ENCODE measurements at regions not wholly inside any gene's neighbourhood (a gene's known extent, or its start where the extent isn't known, plus 50 kb on each side); places are given as distances from the start of the nearest gene placed in this dataset.

- no peak for DNase-seq
These were observed 208.7 kb downstream of the CRPPA start for GRCh38 chr7:16212610-16213009.

- DNase-seq, result no peak
These were observed 209.3 kb downstream of the CRPPA start for GRCh38 chr7:16212032-16212431.

- DNase-seq, result no peak
These were observed 209.9 kb downstream of the CRPPA start for GRCh38 chr7:16211402-16211925.

DNA sequence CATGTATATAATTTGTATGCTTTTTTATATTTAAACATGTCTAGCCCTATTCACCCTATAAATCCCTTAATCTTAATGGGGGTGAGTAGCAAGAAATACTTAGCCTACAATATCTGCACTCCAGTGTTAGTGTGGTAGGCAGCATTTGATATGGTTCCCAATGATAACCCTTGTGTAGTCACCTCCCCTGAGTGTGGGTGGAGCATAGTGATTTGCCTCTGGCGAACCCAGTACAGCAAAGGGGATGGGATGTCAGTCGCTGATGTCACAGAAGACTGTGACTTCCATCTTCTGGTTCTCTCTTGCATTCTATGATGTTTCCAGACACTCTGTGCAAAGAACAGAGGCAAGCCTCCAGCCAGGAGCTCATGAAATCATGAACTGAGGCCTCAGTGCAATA, 211.2 kb downstream of the CRPPA start:
- no peak for DNase-seq

- no peak for DNase-seq
These were observed 214.0 kb downstream of the CRPPA start for GRCh38 chr7:16207321-16207720.

GRCh38 chr7:16205466-16205865, 215.9 kb downstream of the CRPPA start:
- DNase-seq, result no peak

DNA sequence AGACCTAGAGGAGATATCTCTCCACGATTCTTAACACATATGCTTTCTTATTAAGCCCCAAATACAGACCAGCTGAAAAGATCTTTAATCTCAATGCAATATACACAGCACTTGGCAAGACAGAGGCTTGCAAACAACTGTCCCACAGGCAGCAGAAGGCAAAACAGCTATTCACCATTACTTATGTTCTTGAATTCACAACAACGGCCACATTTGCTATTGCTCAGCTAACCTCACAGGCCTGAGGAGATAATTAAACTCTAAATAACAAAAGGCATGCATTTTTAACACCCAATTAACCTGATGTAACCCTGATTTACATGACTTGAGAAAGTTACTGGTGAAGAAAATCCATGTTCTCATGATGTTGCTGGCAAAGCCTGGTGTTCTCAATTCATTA, 216.4 kb downstream of the CRPPA start:
- no peak for DNase-seq

- DNase-seq, result no peak
These were observed 218.3 kb downstream of the CRPPA start for GRCh38 chr7:16203065-16203464.

DNA sequence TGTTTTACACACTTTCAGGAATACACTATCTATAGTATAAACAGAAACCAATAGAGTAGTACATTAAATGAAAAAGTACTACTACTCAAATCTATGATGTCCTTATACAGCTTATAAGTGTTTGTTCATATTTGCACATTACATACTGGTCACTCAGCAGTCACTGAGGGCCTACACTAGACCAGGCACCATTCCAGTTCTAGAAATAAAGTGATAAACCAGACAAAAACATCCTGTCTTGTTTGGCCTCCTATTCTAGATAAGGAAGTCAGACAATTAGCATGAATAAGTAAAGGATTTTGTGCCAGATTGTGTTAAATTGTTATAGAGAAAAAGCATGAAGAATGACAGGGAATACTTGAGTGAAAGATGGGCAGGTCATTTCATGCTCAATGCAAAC, 219.0 kb downstream of the CRPPA start:
- no peak for DNase-seq

DNA sequence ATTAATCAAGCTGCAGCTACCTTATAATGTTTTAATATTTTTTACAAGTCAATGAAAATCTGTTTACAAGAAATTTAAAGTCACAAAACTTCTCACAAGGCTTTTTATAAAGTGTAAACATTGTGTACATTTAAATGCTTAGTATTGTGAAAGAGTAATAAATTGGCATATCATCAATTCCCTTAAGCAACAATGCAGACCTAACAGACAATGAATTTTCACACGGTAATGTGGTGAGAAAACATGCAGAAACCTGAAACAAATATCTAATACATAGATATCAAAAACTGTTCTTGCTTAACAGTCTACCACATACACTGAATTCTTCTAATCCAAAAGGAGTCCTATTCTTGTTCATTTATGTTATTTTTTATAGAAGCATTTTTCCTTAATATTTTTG, 220.7 kb downstream of the CRPPA start:
- DNase-seq, result no peak

GRCh38 chr7:16193631-16194030, 227.7 kb downstream of the CRPPA start:
- DNase-seq, result no peak

DNA sequence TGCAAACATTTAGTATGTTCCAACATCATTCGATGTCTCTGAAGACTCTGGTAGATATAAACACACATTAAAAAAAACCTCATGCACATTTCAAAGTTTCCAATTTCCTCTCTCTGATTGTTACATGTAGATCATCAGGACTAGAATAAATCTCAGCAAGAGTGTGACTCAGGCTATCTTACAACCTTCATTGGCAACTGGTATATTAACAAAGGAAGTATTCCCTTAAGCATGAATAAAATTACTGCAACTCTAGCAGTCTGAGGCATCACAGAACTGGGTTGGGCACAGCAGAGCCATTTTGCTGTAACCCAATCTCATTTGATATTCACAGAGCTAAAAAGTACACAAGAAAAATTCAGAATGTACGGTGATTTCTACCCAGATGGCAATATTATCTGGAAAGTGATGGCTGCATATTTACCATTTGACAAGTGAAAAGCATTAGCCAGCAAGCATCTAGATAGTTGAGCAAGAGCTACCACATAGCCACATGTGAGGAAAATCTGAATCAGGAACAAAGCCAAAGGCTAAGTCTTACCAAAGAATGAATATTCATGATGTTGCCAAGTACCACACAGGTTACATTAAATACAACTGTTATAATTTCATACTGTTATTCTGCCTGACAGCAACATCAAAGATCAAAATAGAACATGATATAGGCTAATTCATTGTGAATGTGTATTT, 232.2 kb downstream of the CRPPA start:
- DNase-seq, result no peak

DNA sequence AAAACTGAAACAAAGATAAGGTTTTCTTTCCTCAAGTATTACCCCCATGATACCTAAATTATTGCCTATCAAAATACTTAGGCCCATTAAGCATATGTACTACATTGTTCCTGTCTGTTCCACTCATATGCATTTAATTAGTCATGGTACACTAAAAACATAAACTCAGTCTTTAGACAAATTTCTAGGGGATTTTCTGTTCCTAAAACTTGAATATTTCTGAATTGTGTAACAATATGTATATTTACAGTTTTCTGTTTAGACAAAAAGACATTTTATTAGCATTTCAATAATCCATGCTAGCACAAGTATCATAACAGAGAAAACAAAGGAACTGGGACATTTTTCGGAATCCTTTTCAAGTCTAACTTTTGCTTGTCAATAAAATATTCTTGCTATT, 234.2 kb downstream of the CRPPA start:
- no peak for DNase-seq

DNA sequence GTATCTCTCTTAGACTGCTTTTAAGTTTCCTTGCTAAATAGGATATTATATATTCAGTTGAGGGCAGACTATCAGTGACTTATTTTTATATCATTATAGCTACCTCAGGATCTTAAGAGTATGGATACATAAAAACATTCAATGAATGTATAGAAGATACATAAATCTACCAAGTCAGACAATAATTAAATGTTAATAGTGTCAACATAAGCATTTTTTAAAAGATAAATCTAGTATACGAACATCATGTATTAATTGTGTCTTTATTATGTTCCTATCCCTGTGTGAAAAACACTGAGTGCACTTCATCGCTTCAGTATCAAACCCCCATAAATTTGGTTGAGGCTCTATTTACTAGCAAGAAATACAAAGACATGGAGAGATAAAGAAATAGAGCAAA, 242.8 kb downstream of the CRPPA start:
- no peak for DNase-seq

GRCh38 chr7:16178092-16178491, 243.2 kb downstream of the CRPPA start:
- DNase-seq, result no peak

DNA sequence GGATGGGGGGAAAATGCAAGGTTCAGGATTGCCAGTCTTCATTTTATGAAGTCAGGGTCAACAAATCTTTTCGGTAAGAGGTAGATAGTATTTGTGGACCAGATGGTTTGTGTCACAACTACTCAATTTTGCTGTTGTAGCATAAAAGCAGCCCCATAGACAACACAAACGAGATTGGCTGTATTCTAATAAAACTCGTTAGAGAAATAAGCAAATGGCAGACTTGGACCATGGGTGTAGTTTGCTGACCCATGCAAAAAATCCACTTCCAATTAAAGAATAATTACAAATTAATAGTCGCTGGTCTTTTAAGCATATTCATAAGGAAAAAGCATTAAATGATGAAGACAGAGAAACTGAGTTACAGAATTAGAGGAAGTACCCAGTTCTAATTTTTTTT, 247.1 kb downstream of the CRPPA start:
- no peak for DNase-seq

GRCh38 chr7:16172366-16172765, 249.0 kb downstream of the CRPPA start:
- no peak for DNase-seq

- no peak for DNase-seq
These were observed 249.4 kb downstream of the CRPPA start for GRCh38 chr7:16171928-16172327.

GRCh38 chr7:16170671-16171070, 250.7 kb downstream of the CRPPA start:
- no peak for DNase-seq

GRCh38 chr7:16169537-16169936, 251.8 kb downstream of the CRPPA start:
- DNase-seq, result no peak

- no peak for DNase-seq
These were observed 253.8 kb downstream of the CRPPA start for GRCh38 chr7:16167526-16167925.

DNA sequence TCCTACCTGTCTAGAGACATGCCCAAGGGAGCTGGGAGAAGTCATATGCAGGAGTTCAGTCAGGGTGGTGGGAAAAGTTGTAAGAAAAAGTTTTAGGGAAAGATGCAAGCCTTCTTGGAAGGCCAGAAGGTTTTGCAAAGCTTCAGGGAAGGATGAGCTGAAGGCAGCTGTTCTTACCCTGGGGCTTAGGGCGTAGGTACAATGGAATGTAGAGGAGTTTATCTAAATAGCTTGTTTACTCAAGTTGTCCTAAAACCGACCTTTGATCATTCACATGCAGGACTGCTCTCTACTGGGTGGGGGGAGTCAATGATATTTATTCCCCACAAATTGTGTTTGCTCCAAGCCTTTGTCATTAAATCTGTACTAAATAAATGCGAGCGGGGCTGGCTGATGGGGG, 277.0 kb downstream of the CRPPA start:
- no peak for DNase-seq

DNA sequence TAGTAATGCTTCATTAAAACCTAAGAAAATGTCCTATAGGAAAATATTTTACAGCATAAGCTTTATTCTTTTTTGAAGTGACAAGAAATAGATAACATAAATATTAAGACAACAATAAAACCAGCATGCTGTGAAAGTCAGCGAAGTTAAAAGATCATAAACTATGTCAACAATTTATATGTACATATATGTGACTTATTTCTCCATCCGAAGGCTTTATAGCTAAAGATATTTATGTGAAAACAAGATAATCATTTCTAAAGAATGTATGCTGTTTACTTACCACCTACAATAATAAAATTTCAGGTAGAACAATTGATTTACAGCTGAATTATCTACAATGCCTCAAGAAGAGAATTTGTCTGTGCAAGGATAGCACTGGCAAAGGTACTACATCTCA, 283.4 kb downstream of the CRPPA start:
- DNase-seq, result no peak

DNA sequence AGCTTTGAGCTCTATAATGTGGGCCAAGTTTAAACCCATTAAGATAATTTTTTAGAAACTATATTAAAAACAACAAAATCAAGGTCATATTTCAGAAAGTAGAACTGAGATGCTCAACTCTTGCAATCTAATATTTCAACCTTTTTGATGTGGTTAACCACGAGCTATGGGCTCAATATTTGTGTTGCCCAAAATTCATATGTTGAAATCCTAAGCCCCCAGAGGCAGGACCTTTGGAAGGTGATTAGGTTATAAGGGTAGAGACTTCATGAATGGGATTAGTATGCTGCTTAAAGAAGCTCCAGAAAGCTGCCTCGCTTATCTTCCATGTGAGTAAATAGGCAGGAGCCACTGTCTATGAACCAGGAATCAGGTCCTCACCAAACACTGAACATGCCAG, 284.4 kb downstream of the CRPPA start:
- DNase-seq, result no peak

- DNase-seq, result no peak
These were observed 285.7 kb downstream of the CRPPA start for GRCh38 chr7:16135658-16136057.
